SK-N-SH treated with all-trans-retinoic acid at 6 μM for 48 hours (cell line): ENCODE measurements at regions not wholly inside any gene's neighbourhood (a gene's known extent, or its start where the extent isn't known, plus 50 kb on each side); places are given as distances from the start of the nearest gene placed in this dataset.

Experiments used
- ATAC-seq: fragments of 200-7000 bp; cut with Tn5 transposase; 3 replicates; pipeline ENCODE4 v1.9.1; 2020; ENCODE audit warnings: mild to moderate bottlenecking, moderate library complexity
- ARNTL ChIP-seq: fragments of 450-650 bp; formaldehyde crosslinking; IDR thresholded peaks from 2 replicates; pipeline ENCODE4 v1.5.0; 2020; ENCODE audit warnings: low read depth, mild to moderate bottlenecking, moderate library complexity, borderline replicate concordance
- BACH2 ChIP-seq: fragments of 250-450 bp; sonication (Bioruptor Pico); IDR thresholded peaks from 2 replicates; pipeline ENCODE4 v1.9.0; 2021; ENCODE audit warnings: mild to moderate bottlenecking, borderline replicate concordance
- CSDC2 ChIP-seq: fragments of 250-450 bp; sonication (Bioruptor Pico); IDR thresholded peaks from 2 replicates; pipeline ENCODE4 v1.5.0; 2020; ENCODE audit warnings: mild to moderate bottlenecking, moderate library complexity
- CSRNP3 ChIP-seq: fragments of 250-450 bp; sonication (Bioruptor Pico); IDR thresholded peaks from 2 replicates; pipeline ENCODE4 v1.5.1; 2021; ENCODE audit warnings: mild to moderate bottlenecking, moderate library complexity
- ESRRG ChIP-seq: fragments of 250-450 bp; sonication (Bioruptor Pico); IDR thresholded peaks from 2 replicates; pipeline ENCODE4 v1.6.1; 2021; ENCODE audit warnings: mild to moderate bottlenecking
- GLIS3 ChIP-seq: fragments of 250-450 bp; sonication (Bioruptor Pico); IDR thresholded peaks from 2 replicates; pipeline ENCODE4 v1.5.0; 2020; ENCODE audit warnings: mild to moderate bottlenecking, moderate library complexity
- ISL1 ChIP-seq: fragments of 250-450 bp; sonication (Bioruptor Pico); IDR thresholded peaks from 2 replicates; pipeline ENCODE4 v2.1.2; 2022; ENCODE audit warnings: mild to moderate bottlenecking, moderate library complexity
- OSR1 ChIP-seq: fragments of 250-450 bp; sonication (Bioruptor Pico); IDR thresholded peaks from 2 replicates; pipeline ENCODE4 v1.8.0; 2022; ENCODE audit warnings: moderate library complexity, mild to moderate bottlenecking, inconsistent platforms
- RARB ChIP-seq: fragments of 250-450 bp; sonication (Bioruptor Pico); IDR thresholded peaks from 2 replicates; pipeline ENCODE4 v1.8.0; 2021; ENCODE audit warnings: mild to moderate bottlenecking, moderate library complexity
- SNAI2 ChIP-seq: fragments of 250-450 bp; sonication (Bioruptor Pico); IDR thresholded peaks from 2 replicates; pipeline ENCODE4 v1.5.0; 2020; ENCODE audit warnings: mild to moderate bottlenecking, moderate library complexity
- TCF4 ChIP-seq: fragments of 250-450 bp; sonication (Bioruptor Pico); IDR thresholded peaks from 2 replicates; pipeline ENCODE4 v1.8.0; 2021; ENCODE audit warnings: mild to moderate bottlenecking, moderate library complexity, borderline replicate concordance
- TOX ChIP-seq: fragments of 250-450 bp; sonication (Bioruptor Pico); IDR thresholded peaks from 2 replicates; pipeline ENCODE4 v1.8.0; 2021; ENCODE audit warnings: mild to moderate bottlenecking, moderate library complexity, borderline replicate concordance
- TSHZ2 ChIP-seq: fragments of 250-450 bp; sonication (Bioruptor Pico); IDR thresholded peaks from 2 replicates; pipeline ENCODE4 v1.5.0; 2020; ENCODE audit warnings: mild to moderate bottlenecking, moderate library complexity
- ZC3H10 ChIP-seq: fragments of 250-450 bp; sonication (Bioruptor Pico); IDR thresholded peaks from 2 replicates; pipeline ENCODE4 v1.5.1; 2021; ENCODE audit warnings: mild to moderate bottlenecking, moderate library complexity
- ZFP3 ChIP-seq: fragments of 250-450 bp; sonication (Bioruptor Pico); IDR thresholded peaks from 2 replicates; pipeline ENCODE4 v1.5.0; 2020; ENCODE audit warnings: mild to moderate bottlenecking, moderate library complexity
- ZFP30 ChIP-seq: fragments of 450-650 bp; formaldehyde crosslinking; IDR thresholded peaks from 2 replicates; pipeline ENCODE4 v1.5.0; 2022; ENCODE audit warnings: mild to moderate bottlenecking, moderate library complexity
- ZNF565 ChIP-seq: fragments of 450-650 bp; formaldehyde crosslinking; conservative IDR thresholded peaks from 2 replicates; pipeline ENCODE4 v1.5.0; 2020; ENCODE audit warnings: low read depth, mild to moderate bottlenecking, moderate library complexity
- ZNF70 ChIP-seq: fragments of 450-650 bp; formaldehyde crosslinking; IDR thresholded peaks from 2 replicates; pipeline ENCODE4 v1.5.0; 2020; ENCODE audit warnings: mild to moderate bottlenecking, moderate library complexity
- ZNF8 ChIP-seq: fragments of 450-650 bp; formaldehyde crosslinking; IDR thresholded peaks from 2 replicates; pipeline ENCODE4 v1.5.0; 2020; ENCODE audit warnings: mild to moderate bottlenecking, moderate library complexity
- TF ChIP-seq, protein P1 (sequence below): fragments of 250-450 bp; sonication (Bioruptor Pico); IDR thresholded peaks from 2 replicates; pipeline ENCODE4 v1.5.1; 2020; ENCODE audit warnings: low read depth, mild to moderate bottlenecking, moderate library complexity
- TF ChIP-seq, protein P2 (sequence below): fragments of 250-450 bp; sonication (Bioruptor Pico); IDR thresholded peaks from 2 replicates; pipeline ENCODE4 v1.8.0; 2021; ENCODE audit warnings: low read depth, mild to moderate bottlenecking, moderate library complexity, borderline replicate concordance
- TF ChIP-seq, protein P3 (sequence below): fragments of 250-450 bp; sonication (Bioruptor Pico); IDR thresholded peaks from 2 replicates; pipeline ENCODE4 v1.8.0; 2020; ENCODE audit warnings: mild to moderate bottlenecking, moderate library complexity, borderline replicate concordance

DNA sequence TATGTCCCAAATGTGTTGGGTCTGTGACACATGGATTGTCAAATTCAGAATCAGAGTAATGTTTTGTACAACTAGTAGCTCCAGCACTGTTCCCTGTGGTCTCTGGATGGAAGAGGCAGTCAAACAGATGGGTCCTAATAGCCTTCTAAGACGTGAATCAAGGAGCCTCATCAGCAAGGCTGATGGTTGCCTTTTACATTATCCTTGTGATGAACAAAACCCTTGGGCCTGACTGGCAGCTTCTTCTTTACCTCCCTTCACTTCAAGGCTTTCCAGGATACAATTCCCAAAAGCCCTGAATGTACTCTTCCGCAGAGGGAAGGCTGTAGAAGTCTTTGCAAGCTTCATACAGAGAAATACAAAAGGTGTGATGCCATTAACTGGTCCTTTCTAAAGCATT lies 633.3 kb downstream of the USP25 start:
- no peak for ATAC-seq
- TF ChIP-seq ZNF8 = no peak
- no peak for TF ChIP-seq ESRRG (CRISPR knock-in tag)
- TF ChIP-seq ARNTL (CRISPR knock-in tag) = no peak
- no peak for TF ChIP-seq TCF4 (CRISPR knock-in tag)
- no peak for TF ChIP-seq SNAI2 (CRISPR knock-in tag)
- TF ChIP-seq ZNF565 (CRISPR knock-in tag) = no peak
- no peak for TF ChIP-seq TSHZ2 (CRISPR knock-in tag)
- TF ChIP-seq, protein P1, sequence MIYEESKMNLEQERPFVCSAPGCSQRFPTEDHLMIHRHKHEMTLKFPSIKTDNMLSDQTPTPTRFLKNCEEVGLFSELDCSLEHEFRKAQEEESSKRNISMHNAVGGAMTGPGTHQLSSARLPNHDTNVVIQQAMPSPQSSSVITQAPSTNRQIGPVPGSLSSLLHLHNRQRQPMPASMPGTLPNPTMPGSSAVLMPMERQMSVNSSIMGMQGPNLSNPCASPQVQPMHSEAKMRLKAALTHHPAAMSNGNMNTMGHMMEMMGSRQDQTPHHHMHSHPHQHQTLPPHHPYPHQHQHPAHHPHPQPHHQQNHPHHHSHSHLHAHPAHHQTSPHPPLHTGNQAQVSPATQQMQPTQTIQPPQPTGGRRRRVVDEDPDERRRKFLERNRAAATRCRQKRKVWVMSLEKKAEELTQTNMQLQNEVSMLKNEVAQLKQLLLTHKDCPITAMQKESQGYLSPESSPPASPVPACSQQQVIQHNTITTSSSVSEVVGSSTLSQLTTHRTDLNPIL (CRISPR knock-in tag) = no peak
- TF ChIP-seq ISL1 = no peak
- TF ChIP-seq GLIS3 (CRISPR knock-in tag) = no peak
- no peak for TF ChIP-seq BACH2
- no peak for TF ChIP-seq ZC3H10
- TF ChIP-seq, protein P2, sequence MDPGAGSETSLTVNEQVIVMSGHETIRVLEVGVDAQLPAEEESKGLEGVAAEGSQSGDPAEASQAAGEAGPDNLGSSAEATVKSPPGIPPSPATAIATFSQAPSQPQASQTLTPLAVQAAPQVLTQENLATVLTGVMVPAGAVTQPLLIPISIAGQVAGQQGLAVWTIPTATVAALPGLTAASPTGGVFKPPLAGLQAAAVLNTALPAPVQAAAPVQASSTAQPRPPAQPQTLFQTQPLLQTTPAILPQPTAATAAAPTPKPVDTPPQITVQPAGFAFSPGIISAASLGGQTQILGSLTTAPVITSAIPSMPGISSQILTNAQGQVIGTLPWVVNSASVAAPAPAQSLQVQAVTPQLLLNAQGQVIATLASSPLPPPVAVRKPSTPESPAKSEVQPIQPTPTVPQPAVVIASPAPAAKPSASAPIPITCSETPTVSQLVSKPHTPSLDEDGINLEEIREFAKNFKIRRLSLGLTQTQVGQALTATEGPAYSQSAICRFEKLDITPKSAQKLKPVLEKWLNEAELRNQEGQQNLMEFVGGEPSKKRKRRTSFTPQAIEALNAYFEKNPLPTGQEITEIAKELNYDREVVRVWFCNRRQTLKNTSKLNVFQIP = no peak
- no peak for TF ChIP-seq RARB (CRISPR knock-in tag)
- no peak for TF ChIP-seq ZNF70 (CRISPR knock-in tag)
- no peak for TF ChIP-seq OSR1 (CRISPR knock-in tag)
- TF ChIP-seq CSDC2 (CRISPR knock-in tag) = no peak
- TF ChIP-seq, protein P3, sequence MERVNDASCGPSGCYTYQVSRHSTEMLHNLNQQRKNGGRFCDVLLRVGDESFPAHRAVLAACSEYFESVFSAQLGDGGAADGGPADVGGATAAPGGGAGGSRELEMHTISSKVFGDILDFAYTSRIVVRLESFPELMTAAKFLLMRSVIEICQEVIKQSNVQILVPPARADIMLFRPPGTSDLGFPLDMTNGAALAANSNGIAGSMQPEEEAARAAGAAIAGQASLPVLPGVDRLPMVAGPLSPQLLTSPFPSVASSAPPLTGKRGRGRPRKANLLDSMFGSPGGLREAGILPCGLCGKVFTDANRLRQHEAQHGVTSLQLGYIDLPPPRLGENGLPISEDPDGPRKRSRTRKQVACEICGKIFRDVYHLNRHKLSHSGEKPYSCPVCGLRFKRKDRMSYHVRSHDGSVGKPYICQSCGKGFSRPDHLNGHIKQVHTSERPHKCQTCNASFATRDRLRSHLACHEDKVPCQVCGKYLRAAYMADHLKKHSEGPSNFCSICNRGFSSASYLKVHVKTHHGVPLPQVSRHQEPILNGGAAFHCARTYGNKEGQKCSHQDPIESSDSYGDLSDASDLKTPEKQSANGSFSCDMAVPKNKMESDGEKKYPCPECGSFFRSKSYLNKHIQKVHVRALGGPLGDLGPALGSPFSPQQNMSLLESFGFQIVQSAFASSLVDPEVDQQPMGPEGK (CRISPR knock-in tag) = no peak
- no peak for TF ChIP-seq ZFP30 (CRISPR knock-in tag)
- no peak for TF ChIP-seq TOX (CRISPR knock-in tag)
- TF ChIP-seq, all 23 proteins: peak for 0

DNA sequence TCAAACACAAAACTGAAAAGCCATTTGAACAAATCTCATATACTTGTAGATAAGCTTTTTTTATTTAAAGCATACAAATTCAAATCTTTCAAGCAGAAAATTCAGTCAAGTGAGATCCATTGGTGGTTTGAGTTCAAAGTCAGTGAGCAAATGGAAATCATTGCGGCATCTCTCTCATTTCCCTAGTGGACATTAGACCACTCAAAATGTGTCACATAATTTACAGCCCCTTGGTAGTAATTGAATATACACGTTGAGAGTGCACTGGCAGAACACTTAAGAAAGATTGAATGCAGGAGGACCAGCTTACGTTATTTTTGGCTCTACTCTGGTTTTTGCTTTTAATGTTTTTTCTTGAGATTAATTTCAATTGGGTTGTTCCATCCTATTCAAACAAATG lies 633.7 kb downstream of the USP25 start:
- no peak for ATAC-seq
- TF ChIP-seq, protein P3 (CRISPR knock-in tag) = no peak
- no peak for TF ChIP-seq ARNTL (CRISPR knock-in tag)
- no peak for TF ChIP-seq ZFP3 (CRISPR knock-in tag)
- no peak for TF ChIP-seq TSHZ2 (CRISPR knock-in tag)
- no peak for TF ChIP-seq CSDC2 (CRISPR knock-in tag)
- peak; percentile 91 for TF ChIP-seq ISL1
- TF ChIP-seq TCF4 (CRISPR knock-in tag) = 0 out of 2 replicates have a peak, but pooled peaks have one; percentile 48
- TF ChIP-seq ZNF8 = no peak
- TF ChIP-seq SNAI2 (CRISPR knock-in tag) = no peak
- TF ChIP-seq ESRRG (CRISPR knock-in tag) = no peak
- TF ChIP-seq CSRNP3 = no peak
- TF ChIP-seq ZC3H10 = no peak
- TF ChIP-seq BACH2 = no peak
- no peak for TF ChIP-seq ZFP30 (CRISPR knock-in tag)
- TF ChIP-seq, all 23 proteins: peak for 2
